ENCODE measurements at regions not wholly inside any gene's neighbourhood (a gene's known extent, or its start where the extent isn't known, plus 50 kb on each side); places are given as distances from the start of the nearest gene placed in this dataset.

GRCh38 chr3:104044002-104044401 is 1322.7 kb upstream of the ALCAM start (continued):
- TF ChIP-seq RNF2 (IDR thresholded peaks at IDR 0.05; ENCODE audit: borderline replicate concordance, low read depth, low read length, missing control alignments, poor library complexity, severe bottlenecking) (no peak), CHD7 (IDR thresholded peaks at IDR 0.05; ENCODE audit: insufficient replicate concordance, low read length) (no peak)
